ENCODE measurements at regions not wholly inside any gene's neighbourhood (a gene's known extent, or its start where the extent isn't known, plus 50 kb on each side); places are given as distances from the start of the nearest gene placed in this dataset.

DNA sequence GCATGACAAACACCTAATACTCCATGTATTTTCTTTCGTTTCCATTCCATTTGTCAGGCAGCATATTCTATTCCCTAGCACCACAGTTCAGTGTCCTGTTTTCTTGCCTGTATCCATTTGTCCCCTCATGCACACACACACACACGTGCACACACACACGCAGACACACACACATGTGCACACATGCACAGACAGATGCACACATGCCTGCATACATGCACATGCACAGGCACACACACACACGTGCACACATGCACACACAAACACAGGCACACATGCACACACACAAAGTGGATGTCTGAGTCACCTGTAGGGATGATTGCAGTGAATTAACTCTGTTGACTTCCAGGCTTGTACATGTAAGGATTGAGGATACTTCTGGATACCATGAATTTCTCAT, 226.7 kb upstream of the SYNDIG1 start:
- TF ChIP-seq, protein P1, sequence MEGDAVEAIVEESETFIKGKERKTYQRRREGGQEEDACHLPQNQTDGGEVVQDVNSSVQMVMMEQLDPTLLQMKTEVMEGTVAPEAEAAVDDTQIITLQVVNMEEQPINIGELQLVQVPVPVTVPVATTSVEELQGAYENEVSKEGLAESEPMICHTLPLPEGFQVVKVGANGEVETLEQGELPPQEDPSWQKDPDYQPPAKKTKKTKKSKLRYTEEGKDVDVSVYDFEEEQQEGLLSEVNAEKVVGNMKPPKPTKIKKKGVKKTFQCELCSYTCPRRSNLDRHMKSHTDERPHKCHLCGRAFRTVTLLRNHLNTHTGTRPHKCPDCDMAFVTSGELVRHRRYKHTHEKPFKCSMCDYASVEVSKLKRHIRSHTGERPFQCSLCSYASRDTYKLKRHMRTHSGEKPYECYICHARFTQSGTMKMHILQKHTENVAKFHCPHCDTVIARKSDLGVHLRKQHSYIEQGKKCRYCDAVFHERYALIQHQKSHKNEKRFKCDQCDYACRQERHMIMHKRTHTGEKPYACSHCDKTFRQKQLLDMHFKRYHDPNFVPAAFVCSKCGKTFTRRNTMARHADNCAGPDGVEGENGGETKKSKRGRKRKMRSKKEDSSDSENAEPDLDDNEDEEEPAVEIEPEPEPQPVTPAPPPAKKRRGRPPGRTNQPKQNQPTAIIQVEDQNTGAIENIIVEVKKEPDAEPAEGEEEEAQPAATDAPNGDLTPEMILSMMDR (IDR thresholded peaks at IDR 0.05; ENCODE audit: low read depth, low read length, missing input control): no peak
- no peak for TF ChIP-seq YY1 (IDR thresholded peaks at IDR 0.05)
- TF ChIP-seq NR2F2 (IDR thresholded peaks at IDR 0.05): no peak
- no peak for TF ChIP-seq TAF1 (conservative IDR thresholded peaks at IDR 0.05)
- TF ChIP-seq JUND (IDR thresholded peaks at IDR 0.05): no peak
- no peak for TF ChIP-seq FOXA1 (IDR thresholded peaks at IDR 0.05)
- TF ChIP-seq, protein P2, sequence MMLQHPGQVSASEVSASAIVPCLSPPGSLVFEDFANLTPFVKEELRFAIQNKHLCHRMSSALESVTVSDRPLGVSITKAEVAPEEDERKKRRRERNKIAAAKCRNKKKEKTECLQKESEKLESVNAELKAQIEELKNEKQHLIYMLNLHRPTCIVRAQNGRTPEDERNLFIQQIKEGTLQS (IDR thresholded peaks at IDR 0.05): no peak
- TF ChIP-seq, protein P3, sequence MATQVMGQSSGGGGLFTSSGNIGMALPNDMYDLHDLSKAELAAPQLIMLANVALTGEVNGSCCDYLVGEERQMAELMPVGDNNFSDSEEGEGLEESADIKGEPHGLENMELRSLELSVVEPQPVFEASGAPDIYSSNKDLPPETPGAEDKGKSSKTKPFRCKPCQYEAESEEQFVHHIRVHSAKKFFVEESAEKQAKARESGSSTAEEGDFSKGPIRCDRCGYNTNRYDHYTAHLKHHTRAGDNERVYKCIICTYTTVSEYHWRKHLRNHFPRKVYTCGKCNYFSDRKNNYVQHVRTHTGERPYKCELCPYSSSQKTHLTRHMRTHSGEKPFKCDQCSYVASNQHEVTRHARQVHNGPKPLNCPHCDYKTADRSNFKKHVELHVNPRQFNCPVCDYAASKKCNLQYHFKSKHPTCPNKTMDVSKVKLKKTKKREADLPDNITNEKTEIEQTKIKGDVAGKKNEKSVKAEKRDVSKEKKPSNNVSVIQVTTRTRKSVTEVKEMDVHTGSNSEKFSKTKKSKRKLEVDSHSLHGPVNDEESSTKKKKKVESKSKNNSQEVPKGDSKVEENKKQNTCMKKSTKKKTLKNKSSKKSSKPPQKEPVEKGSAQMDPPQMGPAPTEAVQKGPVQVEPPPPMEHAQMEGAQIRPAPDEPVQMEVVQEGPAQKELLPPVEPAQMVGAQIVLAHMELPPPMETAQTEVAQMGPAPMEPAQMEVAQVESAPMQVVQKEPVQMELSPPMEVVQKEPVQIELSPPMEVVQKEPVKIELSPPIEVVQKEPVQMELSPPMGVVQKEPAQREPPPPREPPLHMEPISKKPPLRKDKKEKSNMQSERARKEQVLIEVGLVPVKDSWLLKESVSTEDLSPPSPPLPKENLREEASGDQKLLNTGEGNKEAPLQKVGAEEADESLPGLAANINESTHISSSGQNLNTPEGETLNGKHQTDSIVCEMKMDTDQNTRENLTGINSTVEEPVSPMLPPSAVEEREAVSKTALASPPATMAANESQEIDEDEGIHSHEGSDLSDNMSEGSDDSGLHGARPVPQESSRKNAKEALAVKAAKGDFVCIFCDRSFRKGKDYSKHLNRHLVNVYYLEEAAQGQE (IDR thresholded peaks at IDR 0.05): no peak
